C4-2B (cell line): ENCODE measurements at regions not wholly inside any gene's neighbourhood (a gene's known extent, or its start where the extent isn't known, plus 50 kb on each side); places are given as distances from the start of the nearest gene placed in this dataset.

Experiments
- H3K27ac ChIP-seq: fragments of 450-650 bp; 2 replicates; pipeline ENCODE4 v1.5.1; 2017
- CTCF ChIP-seq: fragments of 450-650 bp; conservative IDR thresholded peaks from 2 replicates; pipeline ENCODE4 v1.5.1; 2017; ENCODE audit warnings: mild to moderate bottlenecking
- ZFX ChIP-seq: fragments of 450-650 bp; IDR thresholded peaks from 2 replicates; pipeline ENCODE4 v1.6.1; 2017

GRCh38 chr15:46410705-46411104 lies 775.9 kb downstream of the SQOR start:
- TF ChIP-seq CTCF (no peak), ZFX (no peak)
- no peak overlapping the region for H3K27ac ChIP-seq

GRCh38 chr15:46411900-46412299 lies 777.1 kb downstream of the SQOR start:
- TF ChIP-seq ZFX: no peak
- no peak for TF ChIP-seq CTCF
- H3K27ac ChIP-seq: no peak overlapping the region

- no peak overlapping the region for H3K27ac ChIP-seq
- no peak for TF ChIP-seq CTCF
- no peak for TF ChIP-seq ZFX
Measured at GRCh38 chr15:46413799-46414198, 779.0 kb downstream of the SQOR start.

- H3K27ac ChIP-seq: no peak overlapping the region
- TF ChIP-seq CTCF: no peak
- TF ChIP-seq ZFX: no peak
Measured at GRCh38 chr15:46416544-46416943, 781.7 kb downstream of the SQOR start.

GRCh38 chr15:46420990-46421389 lies 786.2 kb downstream of the SQOR start:
- no peak overlapping the region for H3K27ac ChIP-seq
- TF ChIP-seq CTCF (no peak), ZFX (no peak)

- no peak overlapping the region for H3K27ac ChIP-seq
- TF ChIP-seq CTCF (no peak), ZFX (no peak)
Measured at GRCh38 chr15:46441294-46442062, 806.6 kb downstream of the SQOR start.

- no peak for TF ChIP-seq ZFX
- TF ChIP-seq CTCF: no peak
- H3K27ac ChIP-seq: no peak overlapping the region
Measured at GRCh38 chr15:46442184-46442583, 807.4 kb downstream of the SQOR start.
